Parathyroid adenoma (tissue), 2 donors: ENCODE measurements at regions not wholly inside any gene's neighbourhood (a gene's known extent, or its start where the extent isn't known, plus 50 kb on each side); places are given as distances from the start of the nearest gene placed in this dataset.

Source experiments
- H2AFZ ChIP-seq: fragments of 300-600 bp; sonication (generic); one replicate; pipeline ENCODE4 v1.7.0; 2017; ENCODE audit warnings: antibody characterized with exemption, mild to moderate bottlenecking
- H3K27ac ChIP-seq: fragments of 300-600 bp; sonication (generic); one replicate; pipeline ENCODE4 v1.7.0; 2017
- H3K27me3 ChIP-seq: fragments of 300-600 bp; sonication (generic); one replicate; pipeline ENCODE4 v1.7.0; 2017; ENCODE audit warnings: low read length; ENCODE audit not compliant: control insufficient read depth, insufficient read depth
- H3K36me3 ChIP-seq: fragments of 300-600 bp; sonication (generic); one replicate; pipeline ENCODE4 v1.7.0; 2017; ENCODE audit warnings: low read length; ENCODE audit not compliant: control insufficient read depth, insufficient read depth
- H3K4me1 ChIP-seq: fragments of 300-600 bp; sonication (generic); one replicate; pipeline ENCODE4 v1.7.0; 2017; ENCODE audit warnings: control low read depth
- H3K4me2 ChIP-seq: fragments of 300-600 bp; sonication (generic); one replicate; pipeline ENCODE4 v1.7.0; 2017; ENCODE audit warnings: low read length
- H3K4me3 ChIP-seq: fragments of 300-600 bp; sonication (generic); one replicate; pipeline ENCODE4 v1.7.0; 2017; ENCODE audit warnings: low read depth, low read length
- H3K79me2 ChIP-seq: fragments of 300-600 bp; sonication (generic); one replicate; pipeline ENCODE4 v1.7.0; 2017; ENCODE audit warnings: control low read depth
- H3K9ac ChIP-seq: fragments of 300-600 bp; sonication (generic); one replicate; pipeline ENCODE4 v1.7.0; 2017; ENCODE audit warnings: mild to moderate bottlenecking
- H3K9me3 ChIP-seq: fragments of 300-600 bp; sonication (generic); one replicate; pipeline ENCODE4 v1.7.0; 2017; ENCODE audit warnings: low read length; ENCODE audit not compliant: control insufficient read depth
- CTCF ChIP-seq: fragments of 300-600 bp; sonication (generic); IDR thresholded peaks from one replicate; pipeline ENCODE4 v1.7.0; 2017; ENCODE audit warnings: antibody characterized with exemption, mild to moderate bottlenecking
- donor health status: primary hyperparathyroidism.

GRCh38 chr18:61750840-61751668 is 141.8 kb downstream of the RNF152 start:
- H3K4me3 ChIP-seq: no peak overlapping the region
- no peak for TF ChIP-seq CTCF

GRCh38 chr18:61749546-61749945 is 143.3 kb downstream of the RNF152 start:
- H3K9ac ChIP-seq: no peak overlapping the region
- no peak overlapping the region for H3K4me2 ChIP-seq
- H3K27me3 ChIP-seq: no peaks in the 10 kb centered on the region
- H3K36me3 ChIP-seq: no peaks in the 10 kb centered on the region
- no peak overlapping the region for H3K4me3 ChIP-seq
- no peaks in the 10 kb centered on the region for H3K9me3 ChIP-seq
- TF ChIP-seq CTCF: no peak
- no peaks in the 10 kb centered on the region for H3K4me1 ChIP-seq
- H2AFZ ChIP-seq: no peak overlapping the region
- H3K27ac ChIP-seq: no peak overlapping the region
- no peaks in the 10 kb centered on the region for H3K79me2 ChIP-seq

More at GRCh38 chr18:61750840-61751668, 141.8 kb downstream of the RNF152 start:
- Histone ChIP-seq H3K4me2 (no peak overlapping the region), H3K9ac (no peak overlapping the region), H3K4me1 (no peaks in the 10 kb centered on the region), H3K9me3 (no peaks in the 10 kb centered on the region), H3K27ac (no peak overlapping the region), H2AFZ (no peak overlapping the region), H3K27me3 (no peaks in the 10 kb centered on the region), H3K79me2 (no peaks in the 10 kb centered on the region), H3K36me3 (no peaks in the 10 kb centered on the region)

GRCh38 chr18:61749031-61749430 is 143.8 kb downstream of the RNF152 start:
- Histone ChIP-seq H3K4me2 (no peak overlapping the region), H3K79me2 (no peaks in the 10 kb centered on the region), H3K27ac (no peak overlapping the region), H2AFZ (no peak overlapping the region), H3K9ac (no peak overlapping the region), H3K9me3 (no peaks in the 10 kb centered on the region), H3K4me1 (no peaks in the 10 kb centered on the region), H3K36me3 (no peaks in the 10 kb centered on the region), H3K27me3 (no peaks in the 10 kb centered on the region), H3K4me3 (no peak overlapping the region)
- TF ChIP-seq CTCF: no peak

GRCh38 chr18:61748004-61748403 is 144.8 kb downstream of the RNF152 start:
- Histone ChIP-seq H3K4me2 (no peak overlapping the region), H3K27me3 (no peaks in the 10 kb centered on the region), H3K36me3 (no peaks in the 10 kb centered on the region), H2AFZ (no peak overlapping the region), H3K9me3 (no peaks in the 10 kb centered on the region), H3K4me3 (no peak overlapping the region), H3K4me1 (no peaks in the 10 kb centered on the region), H3K27ac (no peak overlapping the region), H3K79me2 (no peaks in the 10 kb centered on the region), H3K9ac (no peak overlapping the region)
- TF ChIP-seq CTCF: no peak
